Hematopoietic multipotent progenitor cell treated with erythropoietin and hydrocortisone succinate and interleukin-3 and kit ligand, for 4 days (in vitro differentiated cells): ENCODE measurements at regions not wholly inside any gene's neighbourhood (a gene's known extent, or its start where the extent isn't known, plus 50 kb on each side); places are given as distances from the start of the nearest gene placed in this dataset.

Experiments
- DNase-seq: peaks from one replicate; pipeline ENCODE4 v3.0.0-alpha.2; 2015

DNA sequence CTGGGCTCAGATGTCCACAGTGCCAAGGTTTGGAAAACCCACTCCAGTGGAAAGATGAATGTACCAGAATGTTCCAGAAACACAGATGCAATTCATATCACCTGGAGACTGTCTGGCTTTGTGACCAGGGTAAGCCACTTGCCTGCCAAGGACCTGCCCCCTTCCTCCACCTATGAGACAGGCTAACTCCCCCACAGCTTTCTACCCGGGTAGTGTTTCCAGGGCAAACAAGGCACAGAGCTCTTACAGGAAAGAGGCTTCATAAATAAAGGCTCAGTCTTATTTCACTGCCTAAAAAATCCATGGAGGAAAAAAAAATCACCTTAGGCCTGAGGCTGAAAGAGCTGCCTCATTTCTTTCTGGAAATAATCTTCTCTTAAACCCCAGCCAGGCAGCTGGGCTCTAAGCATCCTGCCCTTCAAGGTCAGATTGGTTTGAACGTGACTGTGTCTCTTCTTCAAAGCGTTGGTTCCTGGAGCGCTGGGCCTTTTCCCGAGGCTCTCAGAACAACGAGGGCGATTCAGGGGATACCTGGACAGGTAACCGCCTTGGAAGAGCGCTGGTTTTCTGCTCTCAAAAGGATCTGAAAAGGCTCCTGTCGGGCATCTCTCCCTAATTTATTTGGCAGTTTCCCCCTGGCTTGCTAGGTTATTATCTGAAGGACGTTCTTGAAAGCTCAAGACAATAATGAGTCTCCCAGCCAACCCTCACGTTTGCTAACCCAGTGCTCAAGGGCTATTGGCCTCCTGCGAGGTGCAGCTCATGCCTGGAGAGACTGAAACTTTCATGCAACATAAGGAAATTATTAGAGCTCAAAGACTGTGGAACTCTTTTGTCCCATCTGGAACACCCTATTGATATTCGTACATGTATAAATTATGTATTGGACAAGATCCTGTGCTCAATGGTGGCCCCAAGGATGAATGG is 199.2 kb upstream of the PMEPA1 start:
- no peak for DNase-seq

DNA sequence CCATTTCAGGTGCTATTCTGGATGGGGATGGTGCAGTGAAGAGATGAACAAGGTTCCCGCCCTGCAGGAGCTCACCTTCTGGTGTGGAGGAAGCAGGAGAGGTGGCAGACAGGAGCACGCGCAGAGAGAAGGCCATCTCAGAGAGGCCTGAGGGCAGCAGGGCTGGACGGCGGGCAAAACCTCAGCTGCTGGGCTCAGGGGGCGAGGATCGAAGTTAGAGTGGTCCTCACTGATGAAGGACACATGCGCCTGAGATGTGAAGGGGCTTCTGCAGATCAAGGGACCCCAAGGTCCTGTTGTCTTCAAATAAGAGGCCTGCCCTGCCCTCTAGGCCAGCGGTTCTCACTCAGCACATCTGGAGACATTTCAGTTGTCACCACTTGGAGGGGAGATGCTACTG is 198.4 kb upstream of the PMEPA1 start:
- DNase-seq, result no peak

DNA sequence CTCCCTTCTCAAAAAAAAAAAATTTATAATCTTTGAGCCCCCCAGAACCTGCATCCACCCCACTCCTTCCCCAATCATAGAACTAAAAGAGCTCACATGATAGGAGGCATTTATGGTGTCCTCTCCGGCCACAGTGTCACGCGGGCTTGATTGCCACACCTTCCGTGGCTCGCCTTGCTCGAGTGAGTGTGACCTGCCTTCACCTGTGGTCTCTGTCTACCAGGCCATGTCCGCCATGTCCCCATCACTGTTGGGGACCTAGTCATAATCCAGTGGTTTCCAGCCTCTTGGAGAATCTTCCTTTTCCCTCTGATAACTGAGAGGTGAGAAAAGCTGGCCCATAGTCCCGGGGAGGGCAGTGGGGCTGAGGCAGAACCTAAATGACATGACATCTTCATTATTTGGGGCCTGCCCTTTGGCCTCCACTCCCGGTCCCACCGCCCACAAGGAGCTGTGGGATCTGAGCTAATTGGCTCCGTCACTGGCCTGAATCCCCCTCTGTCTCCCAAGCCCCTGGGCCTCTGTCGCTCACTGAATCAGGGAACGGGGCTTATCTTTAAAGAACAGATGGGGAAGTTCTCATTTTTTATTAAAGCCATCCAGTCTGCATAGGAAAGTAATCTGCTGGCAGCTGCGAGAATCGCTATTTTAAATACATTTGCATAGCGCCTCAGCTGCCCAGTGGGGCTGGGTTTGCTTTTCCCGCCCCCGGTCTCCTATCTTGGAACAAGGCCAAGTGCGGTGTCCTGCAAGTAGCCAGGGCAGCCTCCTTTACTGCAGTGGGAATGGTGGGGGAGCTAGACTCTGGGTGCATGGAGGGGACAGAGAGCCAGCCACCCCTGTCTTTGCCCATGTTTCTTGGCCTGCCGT is 197.6 kb upstream of the PMEPA1 start:
- DNase-seq, result peak; percentile 85

DNA sequence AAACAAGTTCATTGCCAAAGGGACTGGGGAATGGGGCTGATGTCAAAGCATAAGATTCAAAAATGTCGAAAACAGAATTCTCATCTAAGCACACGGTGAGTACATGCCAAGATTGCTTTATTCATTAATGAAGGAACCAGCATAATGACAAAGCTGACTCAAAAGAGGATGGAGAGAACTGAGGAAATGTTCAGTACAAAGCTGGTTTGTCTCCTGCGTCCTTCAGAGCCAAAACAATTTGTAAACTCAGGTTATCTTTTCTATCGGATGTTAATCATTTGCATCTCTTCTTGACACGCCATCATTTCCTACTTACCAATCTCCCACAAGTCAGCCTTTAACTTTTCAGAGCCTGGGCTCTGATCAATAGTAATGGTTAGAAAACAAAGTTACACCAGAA is 195.6 kb upstream of the PMEPA1 start:
- no peak for DNase-seq

DNA sequence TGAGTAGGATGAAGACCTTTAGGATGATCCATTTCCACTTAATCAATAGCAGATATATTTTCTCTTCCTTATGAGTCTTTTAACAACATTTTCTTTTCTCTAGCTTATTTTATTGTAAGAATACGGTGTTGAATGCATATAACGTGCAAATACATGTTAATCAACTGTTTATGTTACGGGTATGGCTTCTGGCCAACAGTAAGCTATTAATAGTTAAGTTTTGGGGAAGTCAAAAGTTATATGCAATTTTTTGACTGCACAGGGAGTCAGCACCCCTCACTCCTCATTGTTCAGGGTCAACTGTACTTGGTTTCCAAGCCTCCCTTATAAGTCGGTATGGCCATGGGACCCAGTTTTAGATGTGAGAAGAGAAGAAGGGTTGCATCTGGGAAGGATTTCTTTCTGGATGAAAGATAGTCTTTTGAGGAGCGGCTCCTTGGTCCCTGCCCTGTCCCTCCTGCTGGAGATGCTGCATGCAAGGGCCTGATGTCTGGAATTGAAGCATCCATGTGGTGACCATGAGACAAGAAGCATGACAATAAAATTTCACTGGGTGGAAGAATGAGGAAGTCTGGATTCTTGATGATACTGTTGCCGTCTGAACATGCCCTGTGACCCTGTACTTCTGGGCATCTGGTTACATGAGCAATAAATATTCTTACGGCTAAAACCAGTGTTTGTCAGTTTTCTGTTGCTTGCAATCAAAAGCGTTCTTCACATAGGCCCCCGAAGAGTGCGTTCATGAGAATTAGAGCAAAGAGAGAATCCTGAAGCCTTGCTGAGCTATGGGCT is 194.7 kb upstream of the PMEPA1 start:
- DNase-seq, result peak; percentile 67

DNA sequence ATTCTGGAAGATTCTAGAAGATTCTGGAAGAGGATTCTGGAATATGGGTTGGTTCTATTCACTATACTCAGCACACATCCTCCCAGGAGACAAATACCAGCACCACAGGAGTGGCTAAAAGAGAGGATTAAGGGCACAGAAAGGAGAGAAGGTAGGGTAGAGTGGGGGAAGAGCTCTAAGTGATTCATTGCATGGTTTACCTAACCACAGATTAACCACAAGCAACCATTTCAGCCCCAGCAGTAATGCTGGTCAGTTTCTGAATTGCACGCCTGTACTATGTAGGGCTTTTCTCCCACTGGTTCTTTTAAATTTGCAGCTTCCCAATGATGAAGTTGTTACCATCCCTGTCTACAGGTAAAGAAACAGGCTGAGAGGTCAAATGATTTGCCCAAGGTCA is 192.7 kb upstream of the PMEPA1 start:
- DNase-seq, result peak; percentile 66

DNA sequence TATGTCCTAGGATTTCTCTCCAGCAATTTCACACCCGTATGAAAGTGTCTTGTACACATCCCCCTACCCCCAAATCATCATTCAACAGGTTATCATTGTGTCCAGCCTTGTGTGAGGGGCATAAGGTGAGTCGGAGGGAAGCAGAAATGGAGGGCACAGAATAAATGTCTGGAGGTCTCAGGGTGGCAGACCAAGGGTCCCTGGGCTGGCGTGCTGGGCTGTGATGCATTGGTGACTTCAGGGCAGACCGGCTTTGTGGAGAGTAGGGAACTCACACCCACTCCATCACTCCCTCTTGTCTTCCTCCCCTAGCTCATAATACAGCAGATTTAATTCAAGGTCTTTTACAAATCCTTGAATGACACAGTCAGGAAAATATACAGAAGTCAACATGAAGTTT is 191.7 kb upstream of the PMEPA1 start:
- no peak for DNase-seq

DNA sequence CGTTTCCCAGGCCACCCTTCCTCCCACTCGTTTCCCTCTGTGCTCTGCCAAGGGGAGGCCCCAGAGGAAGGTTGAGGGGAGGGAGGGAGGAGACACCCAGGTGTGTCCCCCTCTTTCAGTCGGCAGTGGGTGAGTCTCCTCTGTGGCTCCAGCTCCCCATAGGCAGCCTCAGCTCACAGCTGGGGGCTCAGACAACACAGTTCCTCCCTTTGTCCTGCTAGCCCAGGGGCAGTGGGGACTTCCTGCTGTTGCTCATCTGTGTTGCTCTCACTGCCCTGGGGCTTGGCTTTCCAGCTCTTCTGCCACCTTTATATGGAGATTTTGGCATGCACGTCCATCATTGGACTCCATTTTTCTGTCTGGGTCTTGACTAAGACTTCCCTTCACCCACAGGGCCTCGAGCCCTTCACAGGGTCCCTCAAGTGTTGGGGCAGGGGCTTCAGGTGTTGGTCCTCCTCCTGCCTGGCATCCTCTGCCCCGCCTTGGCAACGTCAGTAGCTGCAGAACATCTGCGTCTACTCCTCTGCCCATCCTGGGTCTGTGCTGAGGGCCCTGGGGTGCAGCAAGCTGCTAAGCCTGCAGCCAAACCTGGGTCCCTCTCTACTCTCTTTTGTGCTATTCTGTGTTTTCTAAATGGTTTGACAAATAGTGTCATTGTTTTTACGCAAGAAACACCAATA is 190.6 kb upstream of the PMEPA1 start:
- DNase-seq, result no peak

DNA sequence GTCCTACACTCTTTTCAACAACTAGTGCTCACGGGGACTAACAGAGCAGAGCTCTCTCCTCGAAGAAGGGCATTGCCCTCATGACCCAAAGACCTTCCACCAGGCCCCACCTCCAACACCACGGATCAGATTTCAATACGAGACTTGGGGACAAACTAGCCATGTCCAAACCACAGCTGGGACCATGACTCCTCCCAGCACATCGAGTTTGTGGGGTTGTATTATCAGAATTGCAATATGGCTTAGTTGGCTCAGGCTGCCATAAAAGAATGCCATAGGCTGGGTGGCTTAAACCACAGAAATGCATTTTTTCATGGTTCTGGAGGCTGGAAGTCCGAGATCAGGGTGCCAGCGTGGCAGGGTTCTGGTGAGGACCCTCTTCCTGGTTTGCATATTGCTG is 189.7 kb upstream of the PMEPA1 start:
- DNase-seq, result no peak

DNA sequence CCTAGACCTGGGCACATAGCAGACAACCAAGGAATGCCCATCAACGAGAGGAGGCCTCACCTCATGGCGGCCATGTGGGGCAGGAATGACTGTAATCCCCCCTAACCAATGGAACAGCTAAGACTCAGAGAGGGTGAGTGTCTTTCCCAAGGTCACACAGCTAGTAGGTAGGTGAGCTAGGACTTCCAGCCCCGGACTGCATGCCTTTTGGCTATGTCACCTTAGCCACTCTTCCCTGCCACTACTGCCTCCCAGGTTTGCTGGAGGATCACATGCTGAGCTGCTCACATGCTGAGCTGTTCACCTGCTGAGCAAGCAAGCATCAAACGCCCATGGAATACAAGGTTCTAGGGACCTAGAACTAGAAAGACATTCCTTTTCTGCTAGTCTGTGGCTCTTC is 188.5 kb upstream of the PMEPA1 start:
- DNase-seq, result no peak

DNA sequence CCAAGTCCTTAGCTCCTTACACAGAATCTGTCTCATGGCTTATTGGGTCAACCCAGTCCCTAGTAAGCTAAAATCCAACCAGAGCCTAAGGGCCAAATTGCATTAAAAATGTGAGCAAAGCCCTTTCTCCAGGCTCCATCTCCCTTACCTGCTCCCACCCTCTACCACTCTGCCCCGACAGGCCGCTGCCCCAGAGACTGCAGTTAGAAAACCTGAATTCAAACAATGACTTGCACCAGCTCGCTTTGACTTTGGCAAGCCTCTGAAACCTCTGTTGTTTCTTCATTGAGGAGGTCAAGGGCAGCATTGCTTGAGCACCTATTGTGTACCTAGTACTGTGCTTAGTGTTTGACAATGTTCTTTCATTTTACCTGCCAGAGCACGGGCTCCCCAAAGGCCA is 188.1 kb upstream of the PMEPA1 start:
- no peak for DNase-seq

DNA sequence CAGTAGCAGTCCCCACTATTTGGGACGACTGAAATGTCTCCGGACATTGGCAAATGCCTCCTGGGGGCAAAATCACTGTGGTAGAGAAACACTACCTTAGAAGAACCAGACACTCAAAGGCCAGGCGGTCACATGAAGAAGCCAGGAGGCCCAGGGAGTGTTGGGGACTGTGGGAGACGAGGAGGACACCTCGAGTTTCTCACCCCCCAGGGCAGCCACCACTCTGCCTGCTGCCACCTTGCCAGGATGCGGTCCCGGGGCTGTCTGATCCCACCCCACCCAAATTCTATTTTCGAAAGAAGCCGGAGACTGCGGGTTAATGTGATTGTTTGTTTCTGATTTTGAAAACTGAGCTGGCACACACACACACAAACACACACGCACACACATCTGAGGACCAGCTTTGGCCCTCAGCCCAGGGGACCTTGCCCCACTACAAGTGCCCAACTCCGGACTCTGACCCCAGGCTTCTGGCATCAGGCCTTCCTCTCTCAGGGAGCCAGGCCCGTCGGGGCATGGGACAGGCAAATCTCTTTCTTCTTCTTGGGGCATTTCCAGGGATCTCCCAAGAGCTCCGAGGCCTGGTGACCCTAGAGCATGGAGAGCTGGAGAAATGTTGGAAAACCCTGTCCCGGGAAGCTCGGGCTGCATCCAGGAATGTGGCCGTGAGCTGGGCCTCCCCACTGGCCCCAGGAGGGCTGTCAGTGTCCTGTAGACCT is 187.5 kb upstream of the PMEPA1 start:
- no peak for DNase-seq

DNA sequence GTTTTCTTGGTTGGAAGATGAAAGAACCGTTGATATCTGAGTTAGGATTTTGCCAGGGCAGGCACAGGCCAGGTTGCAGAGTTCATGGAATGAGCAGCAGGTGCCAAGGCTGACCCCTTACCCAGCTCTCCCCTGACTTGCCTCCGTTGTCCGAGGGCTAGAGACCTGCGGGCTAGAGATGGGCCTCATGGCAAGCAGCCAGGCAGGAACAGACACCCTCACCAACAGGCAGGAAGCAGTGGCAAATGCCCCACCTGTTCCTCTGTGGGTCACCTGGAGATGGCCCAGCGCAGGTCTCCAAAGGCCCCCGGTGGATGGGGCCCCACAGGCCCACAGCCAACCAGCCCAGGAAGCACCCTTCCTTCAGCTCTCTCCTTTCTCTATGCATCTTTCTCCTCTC is 186.7 kb upstream of the PMEPA1 start:
- DNase-seq, result no peak

DNA sequence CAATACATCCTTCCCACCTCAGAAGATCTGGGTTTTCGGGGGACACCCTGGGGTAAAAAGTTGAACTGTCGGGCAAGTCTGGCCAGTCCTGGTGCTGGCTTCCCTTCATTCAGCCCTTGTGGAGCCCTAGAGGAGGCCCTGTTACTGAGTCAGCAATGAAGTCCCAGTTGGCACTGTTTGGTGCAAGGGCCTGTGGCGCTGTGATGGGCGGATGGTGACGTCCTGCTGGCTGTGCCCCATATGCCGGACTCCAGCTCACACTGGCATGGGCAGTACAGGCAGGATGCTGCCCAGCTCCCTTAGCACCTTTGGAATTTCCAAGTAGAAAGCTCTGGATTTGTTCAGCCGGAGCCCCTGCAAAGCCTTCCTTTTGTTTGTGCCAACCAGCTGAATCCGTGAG is 186.2 kb upstream of the PMEPA1 start:
- DNase-seq, result no peak

DNA sequence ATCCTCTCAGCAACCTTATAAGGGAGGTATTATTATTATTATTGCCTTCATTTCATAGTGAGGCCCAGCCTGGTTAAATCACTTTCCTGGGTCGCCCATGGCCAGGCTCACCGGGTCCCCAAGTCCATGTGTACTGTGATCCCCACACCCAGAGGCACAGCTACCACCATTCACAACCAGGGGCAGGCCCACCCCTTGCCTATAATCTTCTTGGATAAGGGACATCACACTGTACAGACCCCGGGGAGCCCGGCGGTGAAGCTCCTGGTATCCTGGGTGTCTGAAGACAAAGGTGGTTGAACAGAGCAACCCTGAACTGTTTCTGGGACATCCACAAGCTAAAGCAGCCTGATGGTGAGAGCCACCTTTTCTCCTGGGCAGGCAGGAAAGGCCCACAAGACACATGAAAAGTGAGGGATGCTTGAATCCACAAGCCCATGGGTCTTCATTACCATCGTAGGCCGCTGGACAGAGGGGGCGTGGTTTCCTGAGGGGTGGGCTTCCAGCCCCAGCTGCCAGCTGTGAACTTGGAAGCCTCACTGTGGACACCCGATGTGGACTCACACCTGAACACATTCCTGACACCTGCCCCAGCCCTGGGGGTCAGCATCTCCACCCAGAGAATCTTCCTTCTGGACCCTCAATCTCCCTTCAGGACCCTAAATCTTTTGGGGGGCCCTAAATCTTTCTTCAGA is 185.5 kb upstream of the PMEPA1 start:
- DNase-seq, result no peak

DNA sequence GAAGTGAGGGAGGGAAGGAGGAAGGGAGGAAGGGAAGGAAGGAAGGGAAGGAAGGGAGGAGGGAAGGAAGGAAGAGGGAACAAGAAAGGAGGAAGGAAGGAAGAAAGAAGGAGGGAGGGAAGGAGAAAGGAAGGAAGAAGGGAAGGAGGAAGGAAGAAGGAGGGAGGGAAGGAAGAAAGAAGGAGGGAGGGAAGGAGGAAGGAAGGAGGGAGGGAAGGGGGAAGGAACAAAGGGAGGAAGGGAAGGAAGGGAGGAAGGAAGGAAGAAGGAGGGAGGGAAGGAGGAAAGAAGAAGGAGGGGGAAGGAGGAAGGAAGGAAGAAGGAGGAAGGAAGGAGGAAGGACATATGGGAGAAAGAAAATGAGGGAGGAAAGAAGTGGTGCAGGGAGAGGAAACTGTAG is 184.7 kb upstream of the PMEPA1 start:
- no peak for DNase-seq

DNA sequence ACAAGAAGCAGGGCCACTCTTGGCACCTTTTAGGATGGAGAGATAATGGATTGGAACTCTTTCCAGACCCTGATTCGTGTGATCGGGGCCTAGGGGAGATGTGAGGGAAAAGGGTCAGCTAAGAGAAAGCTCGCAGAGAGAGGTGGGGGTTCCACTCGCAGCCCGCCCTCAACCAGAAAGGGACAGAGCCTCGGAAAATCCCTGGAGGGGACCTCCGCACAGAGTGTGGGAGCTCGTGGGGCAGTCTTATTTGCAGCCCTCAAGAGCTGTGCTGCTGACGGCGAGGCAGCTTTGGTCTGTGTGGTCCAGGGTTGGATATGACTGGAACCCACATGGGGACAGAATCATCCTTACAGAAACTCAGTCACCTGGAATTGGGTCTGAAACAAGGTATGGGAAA is 184.3 kb upstream of the PMEPA1 start:
- DNase-seq, result no peak

DNA sequence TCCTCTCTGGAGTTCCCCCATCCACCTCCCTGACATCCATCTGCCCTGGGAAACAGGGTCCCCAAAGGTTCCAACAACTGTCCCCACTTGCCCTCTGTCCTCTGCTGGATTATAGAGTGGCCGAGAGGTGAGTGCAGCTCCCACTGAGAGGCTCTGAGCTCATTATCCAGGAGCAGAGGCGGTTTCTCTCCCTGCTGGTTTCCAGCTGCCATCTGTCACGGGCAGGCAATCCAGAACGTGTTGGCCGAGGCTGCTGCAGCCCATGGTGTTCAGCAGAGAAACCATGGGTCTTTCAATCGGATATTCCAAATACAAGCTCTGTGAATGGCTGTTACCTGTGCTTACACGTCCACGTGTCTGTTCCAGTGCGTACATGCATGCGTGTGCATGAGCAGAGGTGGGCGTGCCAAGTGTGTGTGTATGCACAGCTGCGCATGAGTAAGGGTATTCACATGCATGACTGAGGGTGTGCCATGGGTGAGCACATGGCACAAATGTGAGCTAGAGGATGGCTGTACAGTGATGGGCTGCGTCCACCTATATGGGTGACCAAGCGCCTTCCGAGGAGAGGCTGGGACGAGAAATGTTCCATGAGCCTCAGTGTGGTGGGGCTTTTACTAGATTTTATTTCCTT is 183.7 kb upstream of the PMEPA1 start:
- DNase-seq, result no peak

DNA sequence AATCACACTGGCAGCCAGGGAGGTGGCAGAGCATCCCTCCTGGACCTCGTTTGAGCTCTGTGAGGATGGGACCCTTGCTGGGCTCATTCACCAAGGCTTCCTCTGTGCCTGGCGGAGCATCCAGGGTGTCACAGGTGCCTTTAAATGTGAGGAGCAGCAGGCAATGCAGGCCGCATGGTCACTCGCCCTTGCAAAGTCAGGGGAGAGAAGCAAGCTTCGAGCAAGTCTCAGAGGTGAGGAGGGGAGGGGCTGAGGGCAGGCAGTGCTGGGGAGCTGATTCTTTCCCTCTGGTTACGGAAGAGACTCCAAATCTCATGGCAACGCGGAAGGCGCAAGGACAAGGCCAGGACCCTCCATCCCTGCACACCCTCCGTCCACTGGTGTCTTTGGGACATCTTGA is 182.7 kb upstream of the PMEPA1 start:
- DNase-seq, result no peak

DNA sequence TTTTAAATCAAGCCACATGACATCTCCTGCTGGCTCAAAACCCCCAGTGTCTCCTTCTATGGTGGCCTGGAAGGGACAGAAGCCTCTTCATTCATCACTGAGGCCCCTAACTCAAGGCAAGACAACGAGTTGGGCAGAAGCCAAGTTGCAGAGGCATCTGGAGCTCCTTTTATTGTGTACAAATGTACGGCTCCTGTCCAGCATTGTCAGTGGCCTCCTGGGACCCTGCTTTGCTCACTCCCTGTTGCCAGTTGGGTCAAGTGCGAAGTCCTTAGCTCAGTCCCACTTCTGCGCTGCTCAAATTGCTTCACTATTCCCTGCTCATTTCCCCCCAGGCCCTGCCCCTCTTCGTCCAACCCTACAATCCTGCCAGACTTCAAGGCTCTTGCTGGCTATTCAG is 181.2 kb upstream of the PMEPA1 start:
- DNase-seq, result no peak
